K562 (cell line): ENCODE measurements at regions not wholly inside any gene's neighbourhood (a gene's known extent, or its start where the extent isn't known, plus 50 kb on each side); places are given as distances from the start of the nearest gene placed in this dataset.

ENCODE experiments used
- CHD2 ChIP-seq: IDR thresholded peaks from 2 replicates; pipeline ENCODE4 v1.6.1; 2011; ENCODE audit warnings: low read depth, low read length
- EP300 ChIP-seq: IDR thresholded peaks from 2 replicates; pipeline ENCODE4 v1.6.1; 2012; ENCODE audit warnings: low read length, improper control_type of control experiment
- POLR2A ChIP-seq: fragments of 450-650 bp; conservative IDR thresholded peaks from 2 replicates; pipeline ENCODE4 v1.6.1; 2016
- POLR3G ChIP-seq: IDR thresholded peaks from 2 replicates; pipeline ENCODE4 v1.6.1; 2011; ENCODE audit not compliant: insufficient read length, insufficient replicate concordance; ENCODE audit errors: extremely low read depth
- TF ChIP-seq, protein P1 (sequence below): fragments of 200-800 bp; sonication (Bioruptor generic); IDR thresholded peaks from 2 replicates; pipeline ENCODE4 v1.6.1; 2017; ENCODE audit warnings: missing genetic modification characterization, missing compliant biosample characterization
- TF ChIP-seq, protein P2 (sequence below), 2 experiments: fragments of 450-650 bp; formaldehyde crosslinking in 1 of 2; IDR thresholded peaks; 2 replicates each; pipeline versions ENCODE4 v1.4.0 to v1.6.1; 2014 to 2020; ENCODE audit warnings: mild to moderate bottlenecking in 2 of 2, borderline replicate concordance in 1 of 2, low read depth in 1 of 2

DNA sequence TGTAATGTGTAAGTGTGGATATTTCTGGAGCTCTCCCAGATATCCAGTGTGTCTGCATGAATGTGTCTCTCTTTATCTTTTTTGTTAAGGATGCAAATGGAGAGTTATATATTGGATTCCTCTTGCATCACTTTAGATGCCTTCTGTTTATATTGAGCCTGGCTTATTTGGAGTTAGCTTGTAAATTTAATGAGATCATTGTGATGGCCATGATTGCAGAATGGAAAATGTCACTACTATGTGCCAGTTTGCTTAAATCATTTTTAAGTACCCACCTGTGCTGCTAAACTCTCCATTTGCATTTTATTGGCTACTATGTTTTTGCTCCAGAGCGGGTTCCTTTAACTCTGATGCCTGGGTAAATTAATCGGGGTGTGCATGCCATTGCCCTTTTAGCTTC, 334.8 kb downstream of the UTRN start:
- TF ChIP-seq CHD2 (no peak), EP300 (no peak), POLR3G (no peak), POLR2A (no peak)
- TF ChIP-seq, protein P1, sequence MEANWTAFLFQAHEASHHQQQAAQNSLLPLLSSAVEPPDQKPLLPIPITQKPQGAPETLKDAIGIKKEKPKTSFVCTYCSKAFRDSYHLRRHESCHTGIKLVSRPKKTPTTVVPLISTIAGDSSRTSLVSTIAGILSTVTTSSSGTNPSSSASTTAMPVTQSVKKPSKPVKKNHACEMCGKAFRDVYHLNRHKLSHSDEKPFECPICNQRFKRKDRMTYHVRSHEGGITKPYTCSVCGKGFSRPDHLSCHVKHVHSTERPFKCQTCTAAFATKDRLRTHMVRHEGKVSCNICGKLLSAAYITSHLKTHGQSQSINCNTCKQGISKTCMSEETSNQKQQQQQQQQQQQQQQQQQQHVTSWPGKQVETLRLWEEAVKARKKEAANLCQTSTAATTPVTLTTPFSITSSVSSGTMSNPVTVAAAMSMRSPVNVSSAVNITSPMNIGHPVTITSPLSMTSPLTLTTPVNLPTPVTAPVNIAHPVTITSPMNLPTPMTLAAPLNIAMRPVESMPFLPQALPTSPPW (CRISPR knock-in tag), result no peak
- TF ChIP-seq, protein P2, sequence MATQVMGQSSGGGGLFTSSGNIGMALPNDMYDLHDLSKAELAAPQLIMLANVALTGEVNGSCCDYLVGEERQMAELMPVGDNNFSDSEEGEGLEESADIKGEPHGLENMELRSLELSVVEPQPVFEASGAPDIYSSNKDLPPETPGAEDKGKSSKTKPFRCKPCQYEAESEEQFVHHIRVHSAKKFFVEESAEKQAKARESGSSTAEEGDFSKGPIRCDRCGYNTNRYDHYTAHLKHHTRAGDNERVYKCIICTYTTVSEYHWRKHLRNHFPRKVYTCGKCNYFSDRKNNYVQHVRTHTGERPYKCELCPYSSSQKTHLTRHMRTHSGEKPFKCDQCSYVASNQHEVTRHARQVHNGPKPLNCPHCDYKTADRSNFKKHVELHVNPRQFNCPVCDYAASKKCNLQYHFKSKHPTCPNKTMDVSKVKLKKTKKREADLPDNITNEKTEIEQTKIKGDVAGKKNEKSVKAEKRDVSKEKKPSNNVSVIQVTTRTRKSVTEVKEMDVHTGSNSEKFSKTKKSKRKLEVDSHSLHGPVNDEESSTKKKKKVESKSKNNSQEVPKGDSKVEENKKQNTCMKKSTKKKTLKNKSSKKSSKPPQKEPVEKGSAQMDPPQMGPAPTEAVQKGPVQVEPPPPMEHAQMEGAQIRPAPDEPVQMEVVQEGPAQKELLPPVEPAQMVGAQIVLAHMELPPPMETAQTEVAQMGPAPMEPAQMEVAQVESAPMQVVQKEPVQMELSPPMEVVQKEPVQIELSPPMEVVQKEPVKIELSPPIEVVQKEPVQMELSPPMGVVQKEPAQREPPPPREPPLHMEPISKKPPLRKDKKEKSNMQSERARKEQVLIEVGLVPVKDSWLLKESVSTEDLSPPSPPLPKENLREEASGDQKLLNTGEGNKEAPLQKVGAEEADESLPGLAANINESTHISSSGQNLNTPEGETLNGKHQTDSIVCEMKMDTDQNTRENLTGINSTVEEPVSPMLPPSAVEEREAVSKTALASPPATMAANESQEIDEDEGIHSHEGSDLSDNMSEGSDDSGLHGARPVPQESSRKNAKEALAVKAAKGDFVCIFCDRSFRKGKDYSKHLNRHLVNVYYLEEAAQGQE (IDR thresholded peaks at IDR 0.05; ENCODE audit: borderline replicate concordance), result no peak
- TF ChIP-seq, protein P2 (CRISPR knock-in tag; IDR thresholded peaks at IDR 0.05; ENCODE audit: low read depth), result no peak
